Mesenteric fat pad (tissue), 1 donor: ENCODE measurements at regions not wholly inside any gene's neighbourhood (a gene's known extent, or its start where the extent isn't known, plus 50 kb on each side); places are given as distances from the start of the nearest gene placed in this dataset.
"Not testable (repeated sequence)": the region's sequence is repeated elsewhere in the genome, so short reads cannot be mapped to it uniquely, and the experiment has no call there.

Source experiments
- DNase-seq: peaks from one replicate; pipeline ENCODE4 v3.0.0-alpha.2; 2020; ENCODE audit warnings: low spot score
- donor health status: DM: yes; HTN: yes; CAD: no.

- no peak for DNase-seq
Measured at GRCh38 chr3:107111872-107112271, 265.4 kb upstream of the CCDC54 start.

- DNase-seq: no peak
Measured at GRCh38 chr3:107112356-107112755, 264.9 kb upstream of the CCDC54 start.

GRCh38 chr3:107116251-107116650 is 261.0 kb upstream of the CCDC54 start:
- no peak for DNase-seq

GRCh38 chr3:107117156-107117555 is 260.1 kb upstream of the CCDC54 start:
- no peak for DNase-seq

GRCh38 chr3:107117922-107118536 is 259.2 kb upstream of the CCDC54 start:
- DNase-seq: no peak

GRCh38 chr3:107124885-107125284 is 252.4 kb upstream of the CCDC54 start:
- no peak for DNase-seq

GRCh38 chr3:107128946-107129345 is 248.3 kb upstream of the CCDC54 start:
- no peak for DNase-seq

- no peak for DNase-seq
Measured at GRCh38 chr3:107130089-107130700, 247.0 kb upstream of the CCDC54 start.

GRCh38 chr3:107132674-107133073 is 244.6 kb upstream of the CCDC54 start:
- DNase-seq: no peak

GRCh38 chr3:107133891-107134290 is 243.3 kb upstream of the CCDC54 start:
- DNase-seq: no peak

- DNase-seq: no peak
Measured at GRCh38 chr3:107142171-107142570, 235.1 kb upstream of the CCDC54 start.

GRCh38 chr3:107142786-107143575 is 234.3 kb upstream of the CCDC54 start:
- no peak for DNase-seq

- DNase-seq: no peak
Measured at GRCh38 chr3:107150675-107151074, 226.6 kb upstream of the CCDC54 start.

- no peak for DNase-seq
Measured at GRCh38 chr3:107153981-107154380, 223.3 kb upstream of the CCDC54 start.

- DNase-seq: no peak
Measured at GRCh38 chr3:107172411-107172810, 204.8 kb upstream of the CCDC54 start.

- DNase-seq: no peak
Measured at GRCh38 chr3:107184375-107184774, 192.9 kb upstream of the CCDC54 start.

- DNase-seq: no peak
Measured at GRCh38 chr3:107188262-107188661, 189.0 kb upstream of the CCDC54 start.

GRCh38 chr3:107189158-107189791 is 188.0 kb upstream of the CCDC54 start:
- DNase-seq: no peak

- DNase-seq: no peak
Measured at GRCh38 chr3:107193116-107193515, 184.1 kb upstream of the CCDC54 start.

GRCh38 chr3:107198581-107199181 is 178.6 kb upstream of the CCDC54 start:
- DNase-seq: no peak

- DNase-seq: no peak
Measured at GRCh38 chr3:107201146-107201545, 176.1 kb upstream of the CCDC54 start.

- not testable (repeated sequence) for DNase-seq
Measured at GRCh38 chr3:107202885-107203284, 174.4 kb upstream of the CCDC54 start.
